Fibroblast of lung (primary cell): ENCODE measurements at regions not wholly inside any gene's neighbourhood (a gene's known extent, or its start where the extent isn't known, plus 50 kb on each side); places are given as distances from the start of the nearest gene placed in this dataset.
"Not testable (repeated sequence)": the region's sequence is repeated elsewhere in the genome, so short reads cannot be mapped to it uniquely, and the experiment has no call there.

Experiments
- EZH2 ChIP-seq: IDR thresholded peaks from 2 replicates; pipeline ENCODE4 v1.5.1; 2012; ENCODE audit warnings: low read length, control low read depth, mild to moderate bottlenecking; ENCODE audit errors: missing control alignments
- TF ChIP-seq, protein P1 (sequence below), 2 donors: IDR thresholded peaks in 1 of 2; conservative IDR thresholded peaks in 1 of 2; 1 replicate in 1 of 2; 2 replicates in 1 of 2; pipeline ENCODE4 v1.5.1; 2011 to 2012; ENCODE audit warnings: low read length in 2 of 2, control low read depth in 1 of 2, inconsistent platforms in 1 of 2, low read depth in 1 of 2, mild to moderate bottlenecking in 1 of 2

DNA sequence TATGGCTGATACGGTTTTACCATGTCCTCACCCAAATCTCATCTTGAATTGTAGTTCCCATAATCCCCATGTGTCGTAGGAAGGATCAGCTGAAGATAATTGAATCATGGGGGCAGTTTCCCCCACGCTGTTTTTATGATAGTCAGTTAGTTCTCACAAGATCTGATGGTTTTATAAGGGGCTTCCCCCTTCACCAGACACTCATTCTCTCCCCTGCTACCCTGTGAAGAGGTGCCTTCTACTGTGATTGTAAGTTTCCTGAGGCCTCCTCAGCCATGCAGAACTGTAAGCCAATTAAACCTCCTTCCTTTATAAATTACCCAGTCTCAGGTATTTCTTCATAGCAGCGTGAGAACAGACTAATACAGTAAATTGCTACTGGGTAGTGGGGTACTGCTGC, 139.6 kb upstream of the VANGL1 start:
- TF ChIP-seq, protein P1, sequence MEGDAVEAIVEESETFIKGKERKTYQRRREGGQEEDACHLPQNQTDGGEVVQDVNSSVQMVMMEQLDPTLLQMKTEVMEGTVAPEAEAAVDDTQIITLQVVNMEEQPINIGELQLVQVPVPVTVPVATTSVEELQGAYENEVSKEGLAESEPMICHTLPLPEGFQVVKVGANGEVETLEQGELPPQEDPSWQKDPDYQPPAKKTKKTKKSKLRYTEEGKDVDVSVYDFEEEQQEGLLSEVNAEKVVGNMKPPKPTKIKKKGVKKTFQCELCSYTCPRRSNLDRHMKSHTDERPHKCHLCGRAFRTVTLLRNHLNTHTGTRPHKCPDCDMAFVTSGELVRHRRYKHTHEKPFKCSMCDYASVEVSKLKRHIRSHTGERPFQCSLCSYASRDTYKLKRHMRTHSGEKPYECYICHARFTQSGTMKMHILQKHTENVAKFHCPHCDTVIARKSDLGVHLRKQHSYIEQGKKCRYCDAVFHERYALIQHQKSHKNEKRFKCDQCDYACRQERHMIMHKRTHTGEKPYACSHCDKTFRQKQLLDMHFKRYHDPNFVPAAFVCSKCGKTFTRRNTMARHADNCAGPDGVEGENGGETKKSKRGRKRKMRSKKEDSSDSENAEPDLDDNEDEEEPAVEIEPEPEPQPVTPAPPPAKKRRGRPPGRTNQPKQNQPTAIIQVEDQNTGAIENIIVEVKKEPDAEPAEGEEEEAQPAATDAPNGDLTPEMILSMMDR (conservative IDR thresholded peaks at IDR 0.05 in 1 of 2, IDR thresholded peaks at IDR 0.05 in 1 of 2; ENCODE audit: low read depth in 1 of 2, low read length in 2 of 2): not testable (repeated sequence)
- TF ChIP-seq EZH2: not testable (repeated sequence)
